ENCODE measurements at regions not wholly inside any gene's neighbourhood (a gene's known extent, or its start where the extent isn't known, plus 50 kb on each side); places are given as distances from the start of the nearest gene placed in this dataset.

- H3K79me2 ChIP-seq, result no peaks in the 10 kb centered on the region
- no peak overlapping the region for H2AFZ ChIP-seq
- no peaks in the 10 kb centered on the region for H3K9me3 ChIP-seq (ENCODE audit: control insufficient read depth, low read length)
- H3K36me3 ChIP-seq (ENCODE audit: control insufficient read depth, insufficient read depth, low read length), result no peaks in the 10 kb centered on the region
- no peak overlapping the region for H3K4me3 ChIP-seq (ENCODE audit: low read depth, low read length)
- TF ChIP-seq CTCF (IDR thresholded peaks at IDR 0.05), result no peak
- H3K4me2 ChIP-seq (ENCODE audit: low read length), result no peak overlapping the region
- no peaks in the 10 kb centered on the region for H3K27me3 ChIP-seq (ENCODE audit: control insufficient read depth, insufficient read depth, low read length)
- peak overlapping the region; percentile 96 for H3K27ac ChIP-seq
- H3K9ac ChIP-seq, result no peak overlapping the region
- H3K4me1 ChIP-seq, result peaks cover 40% of the 10 kb centered on the region
Observed at GRCh38 chr11:15772981-15773380, 583.4 kb downstream of the SOX6 start.

- no peak for TF ChIP-seq CTCF (IDR thresholded peaks at IDR 0.05)
- H3K79me2 ChIP-seq, result no peaks in the 10 kb centered on the region
- H3K27ac ChIP-seq, result peak overlapping the region; percentile 96
- H2AFZ ChIP-seq, result peak overlapping the region; percentile 77
- H3K36me3 ChIP-seq (ENCODE audit: control insufficient read depth, insufficient read depth, low read length), result no peaks in the 10 kb centered on the region
- no peaks in the 10 kb centered on the region for H3K9me3 ChIP-seq (ENCODE audit: control insufficient read depth, low read length)
- peaks cover 40% of the 10 kb centered on the region for H3K4me1 ChIP-seq
- no peak overlapping the region for H3K9ac ChIP-seq
- peak overlapping the region; percentile 57 for H3K4me2 ChIP-seq (ENCODE audit: low read length)
- H3K4me3 ChIP-seq (ENCODE audit: low read depth, low read length), result peak overlapping the region; percentile 5
- H3K27me3 ChIP-seq (ENCODE audit: control insufficient read depth, insufficient read depth, low read length), result no peaks in the 10 kb centered on the region
Observed at GRCh38 chr11:15773476-15774387, 582.6 kb downstream of the SOX6 start.

- no peak for TF ChIP-seq CTCF (IDR thresholded peaks at IDR 0.05)
- Histone ChIP-seq H3K4me3 (ENCODE audit: low read depth, low read length) (peak overlapping the region; percentile 2), H3K79me2 (no peaks in the 10 kb centered on the region), H3K36me3 (ENCODE audit: control insufficient read depth, insufficient read depth, low read length) (no peaks in the 10 kb centered on the region), H3K9ac (no peak overlapping the region), H3K9me3 (ENCODE audit: control insufficient read depth, low read length) (no peaks in the 10 kb centered on the region), H2AFZ (peak overlapping the region; percentile 77), H3K27ac (peak overlapping the region; percentile 96), H3K27me3 (ENCODE audit: control insufficient read depth, insufficient read depth, low read length) (no peaks in the 10 kb centered on the region), H3K4me2 (ENCODE audit: low read length) (peak overlapping the region; percentile 57), H3K4me1 (peaks cover 40% of the 10 kb centered on the region)
Observed at GRCh38 chr11:15774388-15774939, 581.9 kb downstream of the SOX6 start.

- TF ChIP-seq CTCF (IDR thresholded peaks at IDR 0.05), result no peak
- Histone ChIP-seq H3K4me1 (peaks cover 40% of the 10 kb centered on the region), H3K79me2 (no peaks in the 10 kb centered on the region), H3K9me3 (ENCODE audit: control insufficient read depth, low read length) (no peaks in the 10 kb centered on the region), H2AFZ (peak overlapping the region; percentile 77), H3K27ac (peak overlapping the region; percentile 96), H3K4me2 (ENCODE audit: low read length) (peak overlapping the region; percentile 19), H3K4me3 (ENCODE audit: low read depth, low read length) (no peak overlapping the region), H3K27me3 (ENCODE audit: control insufficient read depth, insufficient read depth, low read length) (no peaks in the 10 kb centered on the region), H3K9ac (no peak overlapping the region), H3K36me3 (ENCODE audit: control insufficient read depth, insufficient read depth, low read length) (no peaks in the 10 kb centered on the region)
Observed at GRCh38 chr11:15775015-15775541, 581.3 kb downstream of the SOX6 start.
